ENCODE measurements at regions not wholly inside any gene's neighbourhood (a gene's known extent, or its start where the extent isn't known, plus 50 kb on each side); places are given as distances from the start of the nearest gene placed in this dataset.

GRCh38 chr1:34270181-34270580 is 93.5 kb downstream of the C1orf94 start:
- no peak for TF ChIP-seq CTCF (IDR thresholded peaks at IDR 0.05; ENCODE audit: insufficient read depth, missing control alignments)
- no peak for FAIRE-seq
- no peak for DNase-seq (ENCODE audit: insufficient read length, low spot score)

GRCh38 chr1:34272152-34272551 is 95.4 kb downstream of the C1orf94 start:
- TF ChIP-seq CTCF (IDR thresholded peaks at IDR 0.05; ENCODE audit: insufficient read depth, missing control alignments), result no peak
- DNase-seq (ENCODE audit: insufficient read length, low spot score) (no peak), FAIRE-seq (no peak)

GRCh38 chr1:34275150-34275549 is 98.4 kb downstream of the C1orf94 start:
- no peak for TF ChIP-seq CTCF (IDR thresholded peaks at IDR 0.05; ENCODE audit: insufficient read depth, missing control alignments)
- FAIRE-seq (no peak), DNase-seq (ENCODE audit: insufficient read length, low spot score) (no peak)

GRCh38 chr1:34276606-34277005 is 99.9 kb downstream of the C1orf94 start:
- no peak for FAIRE-seq
- DNase-seq (ENCODE audit: insufficient read length, low spot score), result no peak
- no peak for TF ChIP-seq CTCF (IDR thresholded peaks at IDR 0.05; ENCODE audit: insufficient read depth, missing control alignments)

- no peak for TF ChIP-seq CTCF (IDR thresholded peaks at IDR 0.05; ENCODE audit: insufficient read depth, missing control alignments)
- FAIRE-seq (no peak), DNase-seq (ENCODE audit: insufficient read length, low spot score) (no peak)
These were observed 100.4 kb downstream of the C1orf94 start for GRCh38 chr1:34277150-34277549.

- DNase-seq (ENCODE audit: insufficient read length, low spot score), result no peak
- FAIRE-seq, result no peak
- no peak for TF ChIP-seq CTCF (IDR thresholded peaks at IDR 0.05; ENCODE audit: insufficient read depth, missing control alignments)
These were observed 101.5 kb downstream of the C1orf94 start for GRCh38 chr1:34278211-34278610.

GRCh38 chr1:34279971-34280370 is 103.3 kb downstream of the C1orf94 start:
- DNase-seq (ENCODE audit: insufficient read length, low spot score), result no peak
- FAIRE-seq, result no peak
- no peak for TF ChIP-seq CTCF (IDR thresholded peaks at IDR 0.05; ENCODE audit: insufficient read depth, missing control alignments)
